PC-3 (cell line): ENCODE measurements at regions not wholly inside any gene's neighbourhood (a gene's known extent, or its start where the extent isn't known, plus 50 kb on each side); places are given as distances from the start of the nearest gene placed in this dataset.

Experiments used
- ATAC-seq: fragments of 200-7000 bp; cut with Tn5 transposase; 2 replicates; pipeline ENCODE4 v1.9.1; 2020; ENCODE audit warnings: mild to moderate bottlenecking, moderate library complexity
- BruUV-seq: library from RNA; stranded (reverse); fragments of 400-500 nt; replicated peaks from 2 replicates; lab custom pipeline; 2021; lab: Mats Ljungman, UMichigan
- CTCF ChIA-PET: fragments of 300-600 bp; sonication (Branson Sonifier 250); formaldehyde crosslinking; loops from one replicate; lab custom pipeline; 2022; ENCODE audit warnings: antibody characterized with exemption; lab: Charles Lee
- POLR2A ChIA-PET: fragments of 300-600 bp; sonication (Branson Sonifier 250); formaldehyde crosslinking; loops from one replicate; lab custom pipeline; 2022; ENCODE audit warnings: antibody characterized with exemption; ENCODE audit not compliant: unreplicated experiment; lab: Charles Lee
- DNase-seq: peaks from one replicate; pipeline ENCODE4 v3.0.0-alpha.2; 2015
- H2AFZ ChIP-seq: fragments of 300-600 bp; sonication (generic); 2 replicates; pipeline ENCODE4 v1.6.0; 2016; ENCODE audit warnings: antibody characterized with exemption, low read length
- H3F3A ChIP-seq: fragments of 300-600 bp; sonication (generic); one replicate; pipeline ENCODE4 v1.6.0; 2017; ENCODE audit warnings: antibody characterized with exemption, low read length, control low read depth, mild to moderate bottlenecking; ENCODE audit not compliant: unreplicated experiment
- H3K27ac ChIP-seq: fragments of 300-600 bp; sonication (generic); 2 replicates; pipeline ENCODE4 v1.5.1; 2016; ENCODE audit warnings: mild to moderate bottlenecking, low read length
- H3K27me3 ChIP-seq: fragments of 300-600 bp; sonication (generic); 2 replicates; pipeline ENCODE4 v1.6.1; 2016; ENCODE audit warnings: low read length, mixed read lengths
- H3K36me3 ChIP-seq: fragments of 300-600 bp; sonication (generic); 2 replicates; pipeline ENCODE4 v1.6.1; 2016; ENCODE audit warnings: low read depth, mixed run types, low read length, mixed read lengths
- H3K4me1 ChIP-seq: fragments of 300-600 bp; sonication (generic); 2 replicates; pipeline ENCODE4 v1.5.1; 2016; ENCODE audit warnings: low read length; ENCODE audit not compliant: insufficient read depth
- H3K4me2 ChIP-seq: fragments of 300-600 bp; sonication (generic); 2 replicates; pipeline ENCODE4 v1.6.0; 2016; ENCODE audit warnings: low read length
- H3K4me3 ChIP-seq: fragments of 300-600 bp; sonication (generic); 2 replicates; pipeline ENCODE4 v1.5.1; 2016; ENCODE audit warnings: mild to moderate bottlenecking, low read length, mixed read lengths
- H3K79me2 ChIP-seq: fragments of 300-600 bp; sonication (generic); 2 replicates; pipeline ENCODE4 v1.6.1; 2017; ENCODE audit warnings: low read length, mixed read lengths
- H3K9ac ChIP-seq: fragments of 300-600 bp; sonication (generic); 2 replicates; pipeline ENCODE4 v1.6.0; 2016; ENCODE audit warnings: mild to moderate bottlenecking, low read length
- H3K9me2 ChIP-seq: fragments of 300-600 bp; sonication (generic); replicated peaks from 2 replicates; pipeline ENCODE4 v1.6.1; 2016; ENCODE audit warnings: mixed run types, low read length, mixed read lengths
- H3K9me3 ChIP-seq: fragments of 300-600 bp; sonication (generic); 2 replicates; pipeline ENCODE4 v1.6.1; 2016; ENCODE audit warnings: low read length, mixed read lengths
- H4K20me1 ChIP-seq: fragments of 300-600 bp; sonication (generic); 2 replicates; pipeline ENCODE4 v1.6.1; 2016; ENCODE audit warnings: low read length, mixed read lengths
- CTCF ChIP-seq: fragments of 300-600 bp; sonication (generic); conservative IDR thresholded peaks from 2 replicates; pipeline ENCODE4 v1.5.1; 2017; ENCODE audit warnings: antibody characterized with exemption, low read depth, mild to moderate bottlenecking, low read length
- EZH2 ChIP-seq: fragments of 300-600 bp; sonication (generic); IDR thresholded peaks from one replicate; pipeline ENCODE4 v1.6.1; 2017; ENCODE audit warnings: antibody characterized with exemption, mild to moderate bottlenecking, low read length; ENCODE audit not compliant: unreplicated experiment
- EZH2phosphoT487 ChIP-seq: fragments of 300-600 bp; sonication (generic); IDR thresholded peaks from 2 replicates; pipeline ENCODE4 v1.6.1; 2018; ENCODE audit warnings: mild to moderate bottlenecking, antibody characterized with exemption, low read length, borderline replicate concordance
- intact Hi-C: fragments of 100-400 bp; cut with micrococcal nuclease; formaldehyde crosslinking; loops from 2 replicates; pipeline ENCODE4 v1.9.0; 2023

- POLR2A ChIA-PET, result no interaction called here
- no peak overlapping the region for H2AFZ ChIP-seq
- H3K36me3 ChIP-seq, result no peaks in the 10 kb centered on the region
- H3K27me3 ChIP-seq, result no peaks in the 10 kb centered on the region
- intact Hi-C loops, result no loop called here
- H3K9me3 ChIP-seq, result no peaks in the 10 kb centered on the region
- H3K27ac ChIP-seq, result no peak overlapping the region
- H3K4me2 ChIP-seq, result no peak overlapping the region
- BruUV-seq, result no TSS peak
- CTCF ChIA-PET, result no interaction called here
- H3K9ac ChIP-seq, result no peak overlapping the region
- H3K79me2 ChIP-seq, result no peaks in the 10 kb centered on the region
- no peak for ATAC-seq
- no peak for DNase-seq
- H3K4me3 ChIP-seq, result no peak overlapping the region
- H4K20me1 ChIP-seq, result no peaks in the 10 kb centered on the region
- H3F3A ChIP-seq, result no peaks in the 10 kb centered on the region
- no peak for TF ChIP-seq CTCF
- TF ChIP-seq EZH2, result no peak
- TF ChIP-seq EZH2phosphoT487, result no peak
- H3K9me2 ChIP-seq, result no peaks in the 10 kb centered on the region
- no peaks in the 10 kb centered on the region for H3K4me1 ChIP-seq
These were observed 513.2 kb upstream of the NBEA start for GRCh38 chr13:34428911-34429310.

GRCh38 chr13:34430294-34430693, 511.8 kb upstream of the NBEA start:
- BruUV-seq, result no TSS peak
- no peak overlapping the region for H3K27ac ChIP-seq
- H2AFZ ChIP-seq, result no peak overlapping the region
- ChIA-PET CTCF (no interaction called here), POLR2A (no interaction called here)
- no peaks in the 10 kb centered on the region for H3K9me2 ChIP-seq
- DNase-seq, result no peak
- no peaks in the 10 kb centered on the region for H3K27me3 ChIP-seq
- H3K79me2 ChIP-seq, result no peaks in the 10 kb centered on the region
- intact Hi-C loops, result no loop called here
- no peaks in the 10 kb centered on the region for H4K20me1 ChIP-seq
- H3K9me3 ChIP-seq, result no peaks in the 10 kb centered on the region
- no peak overlapping the region for H3K4me3 ChIP-seq
- no peaks in the 10 kb centered on the region for H3K36me3 ChIP-seq
- no peak for ATAC-seq
- no peak overlapping the region for H3K4me2 ChIP-seq
- H3K4me1 ChIP-seq, result peaks cover 4% of the 10 kb centered on the region
- TF ChIP-seq EZH2 (no peak), EZH2phosphoT487 (no peak), CTCF (no peak)
- H3F3A ChIP-seq, result no peaks in the 10 kb centered on the region
- no peak overlapping the region for H3K9ac ChIP-seq

- Histone ChIP-seq H3K9me2 (no peaks in the 10 kb centered on the region), H3K4me3 (no peak overlapping the region), H3K27me3 (no peaks in the 10 kb centered on the region), H3K4me2 (no peak overlapping the region), H3K4me1 (peaks cover 6% of the 10 kb centered on the region), H4K20me1 (no peaks in the 10 kb centered on the region), H3K9me3 (no peaks in the 10 kb centered on the region), H3K9ac (no peak overlapping the region), H3K36me3 (no peaks in the 10 kb centered on the region), H3K79me2 (no peaks in the 10 kb centered on the region), H3K27ac (no peak overlapping the region), H3F3A (no peaks in the 10 kb centered on the region), H2AFZ (no peak overlapping the region)
- no peak for ATAC-seq
- intact Hi-C loops, result no loop called here
- no peak for DNase-seq
- CTCF ChIA-PET, result no interaction called here
- BruUV-seq, result no TSS peak
- TF ChIP-seq CTCF, result no peak
- TF ChIP-seq EZH2phosphoT487, result no peak
- TF ChIP-seq EZH2, result no peak
- POLR2A ChIA-PET, result no interaction called here
These were observed 510.1 kb upstream of the NBEA start for GRCh38 chr13:34431827-34432581.
